ENCODE measurements at regions not wholly inside any gene's neighbourhood (a gene's known extent, or its start where the extent isn't known, plus 50 kb on each side); places are given as distances from the start of the nearest gene placed in this dataset.

DNA sequence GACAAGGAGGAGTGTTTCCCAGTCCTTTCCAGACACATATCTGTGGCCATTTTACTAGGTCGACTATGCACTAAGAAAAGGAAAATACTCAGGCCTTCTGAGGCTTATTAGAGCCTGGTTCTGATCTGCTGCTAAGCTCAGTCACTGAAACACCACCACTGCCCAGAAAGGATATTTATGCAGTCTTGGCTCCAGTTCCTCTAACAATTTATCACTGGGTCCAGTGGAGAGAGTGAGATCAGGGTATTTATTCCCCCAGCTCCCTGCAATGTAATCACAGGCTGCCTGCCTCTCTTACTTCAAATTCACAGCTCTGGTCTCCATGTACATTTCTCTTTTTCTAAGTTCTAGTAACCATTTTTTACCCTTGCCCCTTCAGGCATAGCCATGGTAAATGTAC is 81.6 kb upstream of the INPP4B start:
- no peak overlapping the region for H3K27ac Mint-ChIP-seq

More for the DNA sequence above, 81.6 kb upstream of the INPP4B start:
- WGBS (ENCODE audit: extremely low coverage, insufficient read length, low lambda C conversion rate): no CpG with 5 or more reads among the region's 1 CpG
- Histone ChIP-seq H4K8ac (replicated peaks; ENCODE audit: insufficient read length, low read depth, low read length) (no peak overlapping the region), H3K79me1 (ENCODE audit: insufficient read depth, low read depth, low read length, poor library complexity, severe bottlenecking) (no peaks in the 10 kb centered on the region), H3K9ac (ENCODE audit: extremely low read depth, insufficient read length, low read length) (no peak overlapping the region), H2BK120ac (ENCODE audit: low read depth, low read length, poor library complexity, severe bottlenecking) (no peak overlapping the region), H3K4me2 (ENCODE audit: insufficient read depth, insufficient read length, low read length) (no peak overlapping the region), H3K79me2 (ENCODE audit: insufficient read depth, low read length) (no peaks in the 10 kb centered on the region), H4K5ac (ENCODE audit: insufficient read length, low read depth, low read length) (no peak overlapping the region), H3K18ac (ENCODE audit: insufficient read length, low read depth, low read length) (no peak overlapping the region), H3T11ph (ENCODE audit: low read length) (no peak overlapping the region), H4K91ac (ENCODE audit: insufficient read length, low read depth, low read length) (no peak overlapping the region), H3K23me2 (ENCODE audit: insufficient read length, low read depth, low read length, poor library complexity, severe bottlenecking) (no peaks in the 10 kb centered on the region), H2AFZ (ENCODE audit: low read length) (no peak overlapping the region), H2BK20ac (ENCODE audit: low read depth, low read length, poor library complexity, severe bottlenecking) (no peak overlapping the region), H4K20me1 (ENCODE audit: control insufficient read depth, insufficient read depth, insufficient read length) (no peaks in the 10 kb centered on the region), H3K4ac (ENCODE audit: low read depth, low read length) (no peak overlapping the region), H3K56ac (ENCODE audit: insufficient read length, low read depth, low read length) (no peak overlapping the region), H3K9me3 (ENCODE audit: control insufficient read depth, low read depth, low read length) (no peaks in the 10 kb centered on the region), H2BK5ac (ENCODE audit: insufficient read length, low read length) (no peak overlapping the region), H3K27me3 (ENCODE audit: insufficient read depth, low read length) (no peaks in the 10 kb centered on the region), H3K4me1 (ENCODE audit: insufficient read depth, low read length) (no peaks in the 10 kb centered on the region), H3K27ac (ENCODE audit: insufficient read length, low read depth, low read length) (no peak overlapping the region), H2BK15ac (ENCODE audit: low read depth, low read length) (no peak overlapping the region), H3K14ac (ENCODE audit: insufficient read depth, low read length) (no peak overlapping the region), H3K23ac (ENCODE audit: insufficient read length, low read depth, low read length) (no peak overlapping the region), H2AK5ac (ENCODE audit: insufficient read length, low read length) (no peak overlapping the region), H2BK12ac (ENCODE audit: insufficient read length, low read depth, low read length) (no peak overlapping the region)
- DNase-seq: no peak
- no peaks in the 10 kb centered on the region for H3K27me3 Mint-ChIP-seq (ENCODE audit: low read depth)
- H3K4me3 Mint-ChIP-seq: no peak overlapping the region
- TF ChIP-seq, protein P1, sequence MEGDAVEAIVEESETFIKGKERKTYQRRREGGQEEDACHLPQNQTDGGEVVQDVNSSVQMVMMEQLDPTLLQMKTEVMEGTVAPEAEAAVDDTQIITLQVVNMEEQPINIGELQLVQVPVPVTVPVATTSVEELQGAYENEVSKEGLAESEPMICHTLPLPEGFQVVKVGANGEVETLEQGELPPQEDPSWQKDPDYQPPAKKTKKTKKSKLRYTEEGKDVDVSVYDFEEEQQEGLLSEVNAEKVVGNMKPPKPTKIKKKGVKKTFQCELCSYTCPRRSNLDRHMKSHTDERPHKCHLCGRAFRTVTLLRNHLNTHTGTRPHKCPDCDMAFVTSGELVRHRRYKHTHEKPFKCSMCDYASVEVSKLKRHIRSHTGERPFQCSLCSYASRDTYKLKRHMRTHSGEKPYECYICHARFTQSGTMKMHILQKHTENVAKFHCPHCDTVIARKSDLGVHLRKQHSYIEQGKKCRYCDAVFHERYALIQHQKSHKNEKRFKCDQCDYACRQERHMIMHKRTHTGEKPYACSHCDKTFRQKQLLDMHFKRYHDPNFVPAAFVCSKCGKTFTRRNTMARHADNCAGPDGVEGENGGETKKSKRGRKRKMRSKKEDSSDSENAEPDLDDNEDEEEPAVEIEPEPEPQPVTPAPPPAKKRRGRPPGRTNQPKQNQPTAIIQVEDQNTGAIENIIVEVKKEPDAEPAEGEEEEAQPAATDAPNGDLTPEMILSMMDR (conservative IDR thresholded peaks at IDR 0.05): no peak
- H3K36me3 Mint-ChIP-seq (ENCODE audit: insufficient read depth in 1 of 3, low read depth in 3 of 3): no peaks in the 10 kb centered on the region
- no peaks in the 10 kb centered on the region for H3K4me1 Mint-ChIP-seq
- no peaks in the 10 kb centered on the region for H3K9me3 Mint-ChIP-seq

Measured in H9 (cell line).